ENCODE measurements at regions not wholly inside any gene's neighbourhood (a gene's known extent, or its start where the extent isn't known, plus 50 kb on each side); places are given as distances from the start of the nearest gene placed in this dataset.
"Not testable (repeated sequence)": the region's sequence is repeated elsewhere in the genome, so short reads cannot be mapped to it uniquely, and the experiment has no call there.

GRCh38 chr13:87561580-87561979 lies 109.6 kb upstream of the SLITRK5 start:
- not testable (repeated sequence) for H3K27ac ChIP-seq, H3K4me3 ChIP-seq

GRCh38 chr13:87570669-87571068 lies 100.5 kb upstream of the SLITRK5 start:
- Histone ChIP-seq H3K4me3 (no peak overlapping the region), H3K27ac (no peak overlapping the region)

GRCh38 chr13:87582399-87582798 lies 88.8 kb upstream of the SLITRK5 start:
- no peak overlapping the region for H3K27ac ChIP-seq
- no peak overlapping the region for H3K4me3 ChIP-seq

GRCh38 chr13:87590518-87590917 lies 80.7 kb upstream of the SLITRK5 start:
- H3K27ac ChIP-seq, result no peak overlapping the region
- no peak overlapping the region for H3K4me3 ChIP-seq

- H3K27ac ChIP-seq, H3K4me3 ChIP-seq: not testable (repeated sequence)
Measured at GRCh38 chr13:87604437-87604836, 66.7 kb upstream of the SLITRK5 start.

- no peak overlapping the region for H3K27ac ChIP-seq
Measured at GRCh38 chr13:87607266-87607665, 63.9 kb upstream of the SLITRK5 start.

GRCh38 chr13:87614276-87614675 lies 56.9 kb upstream of the SLITRK5 start:
- Histone ChIP-seq H3K4me3 (no peak overlapping the region), H3K27ac (no peak overlapping the region)

More at GRCh38 chr13:87607266-87607665, 63.9 kb upstream of the SLITRK5 start:
- H3K4me3 ChIP-seq, result no peak overlapping the region
